ENCODE measurements at regions not wholly inside any gene's neighbourhood (a gene's known extent, or its start where the extent isn't known, plus 50 kb on each side); places are given as distances from the start of the nearest gene placed in this dataset.
"Not testable (repeated sequence)": the region's sequence is repeated elsewhere in the genome, so short reads cannot be mapped to it uniquely, and the experiment has no call there.

- TF ChIP-seq POLR2A (IDR thresholded peaks at IDR 0.05): not testable (repeated sequence)
- TF ChIP-seq, protein P1, sequence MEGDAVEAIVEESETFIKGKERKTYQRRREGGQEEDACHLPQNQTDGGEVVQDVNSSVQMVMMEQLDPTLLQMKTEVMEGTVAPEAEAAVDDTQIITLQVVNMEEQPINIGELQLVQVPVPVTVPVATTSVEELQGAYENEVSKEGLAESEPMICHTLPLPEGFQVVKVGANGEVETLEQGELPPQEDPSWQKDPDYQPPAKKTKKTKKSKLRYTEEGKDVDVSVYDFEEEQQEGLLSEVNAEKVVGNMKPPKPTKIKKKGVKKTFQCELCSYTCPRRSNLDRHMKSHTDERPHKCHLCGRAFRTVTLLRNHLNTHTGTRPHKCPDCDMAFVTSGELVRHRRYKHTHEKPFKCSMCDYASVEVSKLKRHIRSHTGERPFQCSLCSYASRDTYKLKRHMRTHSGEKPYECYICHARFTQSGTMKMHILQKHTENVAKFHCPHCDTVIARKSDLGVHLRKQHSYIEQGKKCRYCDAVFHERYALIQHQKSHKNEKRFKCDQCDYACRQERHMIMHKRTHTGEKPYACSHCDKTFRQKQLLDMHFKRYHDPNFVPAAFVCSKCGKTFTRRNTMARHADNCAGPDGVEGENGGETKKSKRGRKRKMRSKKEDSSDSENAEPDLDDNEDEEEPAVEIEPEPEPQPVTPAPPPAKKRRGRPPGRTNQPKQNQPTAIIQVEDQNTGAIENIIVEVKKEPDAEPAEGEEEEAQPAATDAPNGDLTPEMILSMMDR (IDR thresholded peaks at IDR 0.05): not testable (repeated sequence)
Measured at GRCh38 chr2:136680079-136680478, 85.3 kb upstream of the THSD7B start.

All from tibial nerve (tissue), 3 donors.